Testis (tissue), 2 donors: ENCODE measurements at regions not wholly inside any gene's neighbourhood (a gene's known extent, or its start where the extent isn't known, plus 50 kb on each side); places are given as distances from the start of the nearest gene placed in this dataset.

Source experiments
- CTCF ChIP-seq, 3 experiments: fragments of 450-650 bp in 2 of 3; fragments of 200-600 bp in 1 of 3; sonication (generic) in 1 of 3; IDR thresholded peaks; one replicate each; pipeline ENCODE4 v1.5.1; 2016 to 2019; ENCODE audit warnings: antibody characterized with exemption in 3 of 3, mild to moderate bottlenecking in 2 of 3, moderate library complexity in 1 of 3
- POLR2A ChIP-seq: fragments of 450-650 bp; IDR thresholded peaks from one replicate; pipeline ENCODE4 v1.6.1; 2017; ENCODE audit warnings: antibody characterized with exemption, mild to moderate bottlenecking, moderate library complexity

- TF ChIP-seq CTCF (IDR thresholded peaks at IDR 0.05) (no peak), POLR2A (no peak)
Observed at GRCh38 chr6:44508646-44509045, 121.1 kb downstream of the CDC5L start.
